SHP77 treated with DMSO at 0.1 percent for 48 hours (cell line): ENCODE measurements at regions not wholly inside any gene's neighbourhood (a gene's known extent, or its start where the extent isn't known, plus 50 kb on each side); places are given as distances from the start of the nearest gene placed in this dataset.

Source experiments
- DNase-seq: peaks from one replicate; lab custom pipeline; 2025; lab: John Stamatoyannopoulos, UW

DNA sequence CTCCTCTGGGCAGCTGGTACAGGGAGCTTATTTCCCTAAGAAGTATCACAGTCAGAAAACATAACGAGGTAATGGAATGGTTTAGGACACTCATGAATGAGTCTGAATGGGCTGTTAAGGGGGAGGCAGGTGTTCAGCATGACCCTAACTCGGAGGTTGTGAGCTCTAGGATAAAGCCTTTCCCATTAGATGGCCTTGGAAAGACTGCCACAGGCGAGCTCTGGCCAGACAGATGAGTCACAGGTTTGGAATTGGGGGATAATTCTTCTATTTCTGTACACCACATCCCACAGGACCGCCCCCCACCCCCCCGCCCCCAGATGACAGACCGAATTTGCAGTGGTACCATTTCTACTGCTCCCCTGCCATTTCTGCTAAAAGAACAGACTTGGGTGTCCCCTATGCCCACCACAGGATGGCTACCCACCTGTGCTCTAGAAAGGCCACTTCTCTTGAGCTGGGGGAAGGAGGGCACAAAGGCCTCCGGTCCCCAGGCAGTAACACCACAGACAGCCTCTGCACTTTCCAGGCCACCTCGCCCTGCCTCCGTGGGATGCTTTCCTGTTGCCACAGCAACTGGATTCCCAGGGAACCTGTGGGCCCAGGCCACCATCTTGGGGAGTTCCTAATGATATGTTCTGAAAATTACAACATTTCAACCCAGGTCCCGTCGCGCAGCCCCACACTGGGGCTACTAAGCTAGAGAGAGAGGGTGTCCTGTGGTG, 76.7 kb downstream of the TRIM29 start:
- no peak for DNase-seq

DNA sequence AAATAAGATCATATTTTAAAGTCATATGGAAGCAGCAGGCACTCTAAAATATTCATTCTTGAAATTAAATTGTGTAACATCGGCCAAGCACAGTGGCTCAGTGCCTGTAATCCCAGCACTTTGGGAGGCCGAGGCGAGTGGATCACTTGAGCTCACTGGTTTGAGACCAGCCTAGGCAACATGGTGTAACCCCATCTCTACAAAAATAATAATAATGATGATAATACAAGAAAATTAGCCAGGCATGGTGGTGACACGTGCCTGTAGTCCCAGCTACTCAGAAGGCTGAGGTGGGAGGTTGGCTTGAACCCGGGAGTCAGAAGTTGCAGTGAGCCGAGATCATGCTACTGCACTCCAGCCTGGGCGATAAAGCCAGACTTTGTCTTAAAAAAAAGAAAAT, 77.4 kb downstream of the TRIM29 start:
- no peak for DNase-seq

DNA sequence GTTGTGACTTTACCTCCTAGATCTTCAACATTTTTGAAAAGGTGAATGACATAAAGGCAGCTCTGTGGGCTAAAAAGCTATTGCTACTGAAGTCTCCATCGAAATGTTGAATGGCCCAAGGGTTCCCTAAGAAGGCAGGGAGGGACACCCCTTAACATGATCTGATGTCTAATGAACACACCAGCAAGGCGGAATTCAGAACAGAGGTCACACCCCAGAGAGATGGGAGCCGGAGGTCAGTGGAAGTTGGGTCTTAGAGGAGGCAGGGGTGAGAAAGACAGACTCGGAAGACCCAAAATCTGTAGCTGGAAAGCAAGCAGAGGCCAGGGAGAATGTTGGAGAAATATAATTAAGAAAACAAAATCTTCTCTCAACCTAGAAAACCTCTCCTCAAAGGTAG, 79.0 kb downstream of the TRIM29 start:
- no peak for DNase-seq

DNA sequence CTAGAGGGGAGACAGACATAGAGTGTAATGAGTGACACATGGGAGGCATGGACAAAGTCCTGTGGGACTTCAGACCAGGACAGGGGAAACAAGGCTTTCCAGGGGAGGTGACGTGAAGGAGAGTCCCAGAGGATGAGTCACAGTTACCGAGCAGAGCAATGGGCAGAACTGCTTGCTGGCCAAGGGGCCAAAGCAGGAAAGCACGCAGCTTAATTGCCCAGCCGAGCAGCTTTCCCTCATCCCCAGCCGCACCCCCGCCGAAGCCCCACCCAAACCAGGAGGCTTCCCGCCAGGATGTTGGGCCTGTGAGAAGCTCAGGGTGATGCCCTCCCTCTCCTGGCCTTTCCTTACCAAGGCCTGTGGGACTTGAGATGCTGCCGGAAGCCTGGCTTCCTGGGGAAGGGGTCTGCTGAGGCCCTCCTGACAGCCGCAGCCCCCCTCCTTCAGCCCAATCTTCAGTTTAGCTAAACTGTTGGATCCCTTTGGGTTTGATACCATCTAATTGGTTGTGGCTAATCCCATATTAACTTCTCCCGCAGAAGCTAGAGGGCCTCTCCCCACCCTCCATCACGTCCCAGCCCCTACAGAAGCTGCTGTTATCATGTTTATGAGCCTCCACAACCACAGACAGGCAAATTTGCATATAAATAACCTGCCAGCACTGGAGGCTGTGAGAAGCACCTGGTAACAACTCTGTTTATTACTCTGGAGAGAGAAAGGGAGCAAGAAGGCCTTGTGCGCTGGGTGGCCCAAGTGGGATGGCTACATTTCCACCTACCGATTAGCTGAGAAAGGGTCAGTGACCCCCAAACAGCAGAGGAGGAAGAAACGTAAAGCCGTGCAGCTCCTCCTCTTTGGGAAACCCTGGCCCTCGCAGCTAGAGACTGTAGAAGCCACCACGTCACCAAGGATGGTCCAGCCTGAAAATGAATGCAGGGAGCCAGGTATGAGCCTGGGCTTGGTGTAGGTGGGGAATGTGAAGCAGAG, 80.0 kb downstream of the TRIM29 start:
- DNase-seq, result no peak

DNA sequence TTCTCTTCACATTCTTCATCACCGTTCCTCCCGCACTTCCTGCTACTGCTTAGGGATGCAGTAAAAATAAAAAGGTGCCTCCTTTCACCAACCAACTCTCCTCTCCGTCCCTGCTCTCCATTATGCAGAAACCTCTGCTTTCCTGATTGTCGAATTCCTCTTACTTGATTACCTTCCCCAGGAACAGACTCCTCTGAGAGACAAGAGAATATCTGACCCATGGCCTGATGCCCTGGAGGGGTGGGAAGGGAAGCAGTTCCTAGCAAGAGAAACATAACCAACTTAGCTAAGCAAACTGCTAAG, 80.9 kb downstream of the TRIM29 start:
- no peak for DNase-seq

DNA sequence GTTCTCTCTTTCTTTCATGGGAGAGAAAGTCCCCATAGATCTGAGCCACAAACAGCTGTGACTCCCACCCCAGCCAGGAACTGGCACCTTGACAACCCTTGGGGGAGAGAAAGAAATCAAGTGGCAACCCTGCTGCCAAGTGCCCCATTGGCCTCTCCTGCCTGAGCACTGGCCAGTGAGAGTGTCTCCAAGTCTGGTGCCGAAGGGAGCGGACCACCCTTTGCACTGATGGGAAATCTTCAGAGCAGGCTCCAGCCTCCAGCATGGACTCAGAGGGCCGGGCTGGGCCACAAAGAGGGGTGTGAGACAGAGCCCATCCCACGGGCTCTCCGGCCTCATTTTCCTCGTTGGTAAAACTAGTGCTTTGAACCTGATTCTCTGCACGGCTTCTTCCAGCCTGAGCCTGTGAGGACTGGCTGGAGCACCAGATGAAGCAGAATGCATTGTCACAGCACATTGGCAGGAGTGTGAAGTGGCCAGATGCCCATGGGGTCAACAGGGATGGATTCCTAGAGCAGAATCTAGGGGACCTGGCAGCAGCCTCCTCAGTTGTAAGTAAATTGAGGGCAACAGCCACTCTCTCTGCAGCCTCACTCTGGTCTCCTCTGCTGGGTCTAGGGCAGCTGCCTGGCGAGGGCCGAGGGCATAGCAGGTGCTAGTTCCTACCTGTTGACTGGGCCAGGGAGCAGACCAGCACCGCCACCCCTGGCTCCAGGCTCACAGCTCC, 81.4 kb downstream of the TRIM29 start:
- no peak for DNase-seq

DNA sequence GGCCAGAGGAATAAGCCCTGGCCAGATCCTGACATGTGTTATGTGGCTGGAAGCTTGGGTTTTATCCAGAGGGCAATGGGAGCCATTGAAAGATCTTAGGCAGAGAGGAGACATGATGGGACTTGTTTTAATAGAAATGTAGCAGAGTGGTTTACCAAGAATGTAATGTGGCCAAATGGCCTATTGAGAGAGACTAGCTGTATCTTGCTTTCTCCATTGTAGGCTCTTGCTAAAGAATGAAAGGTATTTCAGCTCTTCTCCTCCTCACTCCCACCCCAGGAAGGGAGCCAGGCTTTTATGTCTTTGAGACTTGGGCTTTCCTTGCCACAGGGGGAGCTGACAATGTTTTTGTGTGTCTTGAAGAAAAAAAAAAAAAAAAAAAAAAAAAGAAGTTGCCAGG, 82.3 kb downstream of the TRIM29 start:
- no peak for DNase-seq

DNA sequence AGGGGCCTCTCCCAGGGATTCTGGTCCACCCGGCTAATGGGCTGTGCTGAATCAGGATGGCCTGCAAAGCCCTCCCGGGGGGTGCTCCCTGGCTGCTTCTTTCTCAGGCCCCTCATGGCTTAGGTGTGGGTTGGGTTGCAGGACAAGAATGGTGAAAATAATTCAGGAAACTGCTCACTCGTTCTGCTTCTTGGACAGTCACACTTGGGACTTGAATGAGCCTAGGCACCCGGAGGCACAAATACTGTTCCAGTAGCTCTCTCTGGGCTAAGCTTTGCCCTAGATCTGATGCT, 83.2 kb downstream of the TRIM29 start:
- DNase-seq, result no peak

DNA sequence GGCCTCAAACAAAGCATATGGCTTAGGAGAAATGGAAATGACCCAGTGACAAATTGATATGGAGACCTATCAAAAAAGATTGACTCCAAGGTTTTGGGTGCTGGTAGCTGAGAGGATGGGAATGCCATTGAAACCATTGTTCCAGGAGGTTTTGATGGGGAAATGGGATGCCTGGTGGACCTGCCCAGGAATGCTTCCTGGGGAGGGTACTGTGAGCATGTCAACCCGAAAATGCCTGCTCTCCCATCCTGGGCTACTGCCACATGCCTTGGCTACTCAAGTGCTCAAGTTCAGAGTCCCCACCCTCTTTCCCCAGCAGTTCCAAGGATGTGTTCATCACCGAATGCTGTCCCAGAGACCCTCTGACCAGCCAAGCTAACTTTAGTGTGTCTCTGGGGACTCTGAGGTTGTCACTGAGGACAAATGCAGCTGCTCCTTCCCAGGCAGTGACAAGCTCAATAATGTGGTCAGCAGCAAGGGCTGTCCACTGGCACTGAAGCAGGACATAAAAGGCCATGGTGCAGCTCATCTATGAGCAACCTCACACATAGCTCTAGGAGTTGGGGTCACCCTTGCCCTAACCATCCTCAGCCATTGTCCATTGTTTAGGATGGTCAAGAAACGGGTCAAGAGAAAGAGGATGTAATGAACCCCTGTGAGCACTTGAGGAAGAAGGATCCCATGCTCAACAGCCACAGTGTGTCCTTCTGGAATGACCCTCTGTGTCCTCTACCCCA, 83.7 kb downstream of the TRIM29 start:
- no peak for DNase-seq

DNA sequence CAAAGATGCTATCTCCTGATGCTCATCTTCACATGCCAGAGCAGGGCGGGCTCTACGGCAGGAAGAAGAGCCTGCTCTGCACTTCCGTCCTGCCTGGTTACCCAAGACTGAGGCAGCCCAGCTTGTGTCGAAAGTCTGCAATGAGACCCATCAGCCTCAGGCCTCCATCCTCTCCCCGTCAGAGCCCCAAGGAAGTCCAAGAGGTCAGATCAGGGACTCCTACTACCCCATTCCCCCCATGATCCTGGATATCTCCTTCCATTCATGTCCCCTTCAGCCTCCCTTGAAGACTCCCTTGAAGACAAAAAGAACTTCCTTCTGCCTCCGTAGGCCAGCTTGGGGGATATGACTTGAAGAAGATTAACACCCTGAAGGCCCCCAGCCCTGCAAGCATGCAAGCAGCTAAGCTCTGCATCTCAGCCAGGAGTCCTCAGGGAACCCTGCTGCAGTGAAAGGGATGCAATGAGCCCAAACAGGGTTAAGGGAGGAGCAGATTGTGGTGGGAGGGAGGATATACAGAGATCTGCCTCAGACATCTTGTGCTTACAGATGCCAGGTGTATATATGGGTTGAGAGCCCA, 85.6 kb downstream of the TRIM29 start:
- DNase-seq, result no peak

DNA sequence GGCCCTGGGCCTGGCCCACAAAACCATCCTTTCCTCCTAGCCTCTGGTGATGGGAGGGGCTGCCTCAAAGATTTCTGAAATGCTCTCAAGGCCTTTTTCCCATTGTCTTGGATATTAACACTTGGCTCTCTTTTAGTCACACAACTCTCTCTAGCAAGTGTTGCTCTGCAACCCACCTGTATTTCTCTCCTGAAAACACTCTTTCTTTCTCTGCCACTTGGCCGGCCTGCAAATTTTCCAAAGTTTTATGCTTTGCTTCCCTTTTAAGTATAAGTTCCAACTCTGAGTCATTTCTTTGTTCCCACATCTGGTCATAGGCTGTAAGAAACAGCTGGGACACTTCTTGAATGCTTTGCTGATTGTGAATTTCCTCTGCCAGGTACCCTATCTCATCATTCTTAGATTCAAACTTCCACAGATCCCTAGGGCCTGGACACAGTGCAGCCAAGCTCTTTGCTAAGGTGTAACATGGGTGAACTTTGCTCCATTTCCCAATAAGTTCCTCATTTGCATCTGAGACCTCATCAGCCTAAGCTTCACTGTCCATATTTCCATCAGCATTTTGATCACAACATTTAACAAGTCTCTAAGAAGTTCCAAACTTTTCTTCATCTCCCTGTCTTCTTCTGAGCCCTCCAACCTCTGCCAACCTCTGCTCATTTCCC, 93.8 kb downstream of the TRIM29 start:
- DNase-seq, result no peak

DNA sequence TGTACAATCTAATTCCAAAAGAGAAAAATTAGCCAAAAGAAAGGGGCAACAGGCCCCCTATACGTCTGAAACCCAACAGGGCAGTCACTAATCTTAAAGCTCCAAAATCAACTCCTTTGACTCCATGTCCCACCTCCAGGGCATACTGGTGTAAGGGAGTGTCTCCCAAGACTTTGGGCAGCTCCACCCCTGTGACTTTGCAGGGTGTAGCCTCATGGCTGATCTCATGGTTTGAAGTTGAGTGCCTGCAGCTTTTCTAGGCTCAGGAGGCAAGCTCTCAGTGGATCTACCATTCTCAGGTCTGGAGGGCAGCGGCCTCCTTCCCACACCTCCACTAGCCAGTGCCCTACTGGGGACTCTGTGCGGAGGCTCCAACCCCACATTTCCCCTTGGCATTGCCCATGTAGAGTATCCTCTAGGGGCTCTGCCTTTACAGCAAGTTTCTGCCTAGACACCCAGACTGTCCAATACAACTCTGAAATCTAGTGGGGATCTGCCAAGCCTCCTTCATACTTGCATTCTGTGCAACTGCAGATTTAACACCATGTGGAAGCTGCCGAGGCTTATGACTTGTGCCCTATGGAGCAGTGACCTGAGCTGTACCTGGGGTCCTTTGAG, 94.5 kb downstream of the TRIM29 start:
- no peak for DNase-seq

DNA sequence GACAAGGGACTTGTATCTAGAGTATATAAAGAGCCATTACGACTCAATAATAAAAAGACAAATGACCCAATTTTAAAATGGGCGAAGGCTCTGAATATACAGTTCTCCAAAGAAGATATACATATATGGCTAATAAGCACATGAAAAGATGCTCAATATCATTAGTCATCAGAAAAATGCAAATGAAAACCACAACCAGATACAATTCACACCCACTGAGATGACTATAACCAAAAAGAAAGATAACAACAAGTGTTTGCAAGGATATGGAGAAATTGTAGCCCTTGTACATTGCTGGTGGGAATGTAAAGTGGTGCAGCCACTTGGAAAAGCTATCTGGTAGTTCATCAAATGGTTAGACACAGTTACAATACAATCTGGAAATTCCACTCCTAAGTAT, 96.3 kb downstream of the TRIM29 start:
- no peak for DNase-seq

DNA sequence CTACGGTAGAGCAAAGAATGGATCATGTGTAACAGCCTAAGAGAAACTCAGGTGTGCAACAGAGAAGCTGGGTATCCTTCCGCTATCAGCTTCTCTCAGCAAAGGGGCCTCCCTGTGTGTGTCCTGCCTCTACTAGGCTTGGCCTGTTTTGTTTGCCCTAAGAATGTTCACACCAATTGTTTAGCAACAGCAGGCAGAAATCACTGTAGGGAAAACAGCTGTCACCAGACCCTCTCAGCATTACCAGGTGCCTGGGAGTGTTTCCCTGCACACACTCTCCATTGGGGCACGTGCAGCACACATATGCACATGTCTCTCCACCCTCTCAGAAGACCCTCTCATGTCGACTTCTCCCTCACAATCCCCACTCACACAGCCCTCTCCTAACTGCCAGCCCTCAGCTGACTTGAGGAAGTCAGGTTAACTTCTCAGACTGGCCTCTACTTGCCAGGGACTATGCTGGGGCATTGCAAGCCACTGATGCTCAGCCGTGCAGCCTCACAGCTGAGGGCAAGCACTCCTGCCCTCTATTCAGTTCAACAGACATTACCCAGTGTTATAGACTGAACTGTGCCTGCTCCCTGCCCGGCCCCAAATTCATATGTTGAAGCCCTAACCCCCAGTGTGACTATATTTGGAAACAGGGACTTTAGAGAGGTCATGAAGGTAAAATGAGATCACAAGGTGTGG, 97.6 kb downstream of the TRIM29 start:
- DNase-seq, result no peak

DNA sequence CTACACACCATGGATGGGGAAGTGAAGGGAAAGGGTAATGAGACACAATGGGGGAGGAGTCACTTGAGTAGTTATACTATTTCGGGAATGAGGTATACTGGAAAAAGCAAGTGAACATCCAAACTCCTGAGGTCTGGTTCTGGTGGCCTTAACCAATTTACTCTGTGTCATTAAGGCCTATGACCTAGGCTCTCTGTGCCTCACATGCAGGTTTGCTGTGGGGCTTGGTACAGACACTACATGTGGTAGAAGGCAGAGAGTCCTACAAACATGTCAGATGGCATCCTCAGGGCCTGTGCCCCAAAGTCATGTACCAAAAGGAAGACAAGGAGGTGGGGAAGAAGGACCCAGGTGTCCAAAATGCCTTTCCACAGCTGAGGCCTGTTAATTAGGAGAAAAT, 98.9 kb downstream of the TRIM29 start:
- no peak for DNase-seq

DNA sequence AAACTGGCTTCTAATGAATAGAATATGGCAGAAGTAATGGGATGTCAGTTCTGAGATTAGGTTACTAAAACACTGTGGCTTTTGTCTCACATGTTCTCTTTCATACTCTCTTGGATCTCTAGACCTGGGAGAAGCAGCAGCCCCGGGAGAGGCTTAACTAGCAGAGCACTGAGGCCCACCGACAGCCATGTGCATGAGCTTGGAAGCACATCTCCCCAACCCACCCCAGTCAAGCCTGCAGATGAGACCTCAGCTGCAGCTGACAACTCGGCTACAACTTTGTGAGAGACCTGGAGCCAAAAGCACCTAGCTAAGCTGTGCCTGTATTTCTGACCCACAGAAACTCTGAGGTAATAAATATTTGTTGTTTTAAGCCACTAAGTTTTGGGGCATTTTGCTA, 100.8 kb downstream of the TRIM29 start:
- DNase-seq, result no peak

DNA sequence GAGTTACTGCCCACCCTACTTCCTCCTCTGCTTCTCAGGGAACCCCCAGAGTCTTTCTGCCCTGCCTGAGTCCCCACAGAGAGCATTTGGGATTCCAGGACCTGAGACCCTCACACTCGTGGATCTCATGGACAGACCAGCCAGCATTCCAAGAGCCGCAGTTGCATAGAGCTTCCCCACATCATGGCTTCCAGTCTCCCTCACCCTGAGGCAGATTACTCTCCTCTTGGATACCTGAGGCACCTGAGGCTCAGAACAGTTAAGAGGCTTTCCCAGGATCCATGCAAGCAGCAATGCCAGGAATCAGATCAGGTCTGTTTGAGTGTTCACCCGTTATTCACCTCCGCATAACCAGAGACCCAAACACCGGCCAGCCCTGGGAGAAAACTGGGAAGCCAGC, 102.2 kb downstream of the TRIM29 start:
- no peak for DNase-seq

DNA sequence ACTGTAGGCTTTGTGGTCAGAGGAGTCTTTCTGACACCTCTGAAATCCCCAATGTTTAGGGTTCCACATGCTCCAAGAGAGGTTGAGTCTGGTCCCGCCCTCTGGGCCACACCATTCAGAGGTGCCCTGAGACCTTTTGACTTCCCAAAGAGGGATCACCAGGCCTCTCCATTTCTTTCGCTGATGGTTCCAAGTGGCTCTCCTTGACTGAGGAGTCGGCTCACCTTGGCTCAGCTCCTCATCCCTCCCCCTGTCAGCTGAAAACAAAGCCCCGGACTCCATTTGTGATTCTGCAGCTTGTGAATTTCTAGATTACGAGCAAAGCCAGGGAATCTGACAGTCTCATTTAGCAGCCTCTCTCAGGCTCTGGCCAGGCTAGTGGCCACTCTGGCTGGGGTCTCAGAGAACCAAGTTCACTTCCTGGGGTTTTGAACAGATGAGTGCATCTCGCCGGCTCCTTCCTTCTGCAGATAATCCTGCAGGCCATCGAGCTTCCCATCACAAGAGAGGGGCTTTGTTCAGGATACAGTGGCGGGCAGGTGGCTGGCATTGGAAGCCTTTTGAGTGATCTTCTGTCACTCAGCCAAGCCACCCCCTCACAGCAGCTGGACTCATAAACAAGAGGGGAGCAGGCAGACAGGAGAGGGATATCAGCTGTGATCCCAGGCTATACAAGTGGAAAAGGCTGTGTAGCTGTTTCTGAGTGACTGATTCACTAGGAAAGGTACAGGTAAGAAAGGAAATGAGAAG, 102.9 kb downstream of the TRIM29 start:
- no peak for DNase-seq

DNA sequence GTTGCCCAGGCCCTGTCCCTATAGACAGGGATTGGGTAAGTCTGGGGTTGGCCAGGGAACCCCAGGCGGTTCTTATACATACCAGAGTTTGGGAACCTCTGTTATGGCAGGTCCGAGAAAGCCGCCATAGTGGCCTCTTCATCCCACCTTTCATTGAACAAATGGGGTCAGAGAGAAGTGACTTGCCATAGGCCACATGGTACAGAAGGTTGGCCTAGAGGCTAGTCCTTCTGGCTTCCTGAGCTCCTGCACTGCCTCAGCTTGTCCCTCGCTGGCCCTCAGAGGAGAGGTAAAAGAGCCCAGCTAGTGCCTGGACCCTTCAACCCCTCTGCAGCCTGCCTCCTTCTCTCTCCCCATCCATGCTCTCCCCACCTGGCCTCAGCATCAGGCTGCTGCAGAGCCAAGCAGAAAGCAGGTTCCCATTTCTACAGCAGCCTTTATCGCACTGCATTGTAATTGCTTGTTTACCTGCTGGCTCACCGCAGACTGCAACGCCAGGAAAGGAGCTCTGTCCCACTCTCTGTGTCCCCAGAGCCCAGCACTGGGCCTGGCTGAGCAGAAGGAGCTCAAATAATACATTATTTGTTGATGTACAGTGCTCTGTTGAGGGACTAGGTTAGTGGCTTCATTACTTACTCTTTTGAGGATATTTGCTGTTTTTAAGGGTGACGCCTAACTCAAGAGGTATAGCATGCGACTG, 103.6 kb downstream of the TRIM29 start:
- no peak for DNase-seq
